A673 (cell line): ENCODE measurements at regions not wholly inside any gene's neighbourhood (a gene's known extent, or its start where the extent isn't known, plus 50 kb on each side); places are given as distances from the start of the nearest gene placed in this dataset.

Experiments used
- EZH2 ChIP-seq: fragments of 200-600 bp; sonication (generic); IDR thresholded peaks from 2 replicates; pipeline ENCODE4 v1.6.1; 2017; ENCODE audit warnings: borderline replicate concordance, low read depth, mild to moderate bottlenecking, mixed read lengths, antibody characterized with exemption, low read length; ENCODE audit not compliant: poor library complexity, severe bottlenecking
- TF ChIP-seq, protein P1 (sequence below): fragments of 300-800, 200-600 bp; sonication (generic); conservative IDR thresholded peaks from 2 replicates; pipeline ENCODE4 v1.5.1; 2017; ENCODE audit warnings: low read depth, mild to moderate bottlenecking, antibody characterized with exemption, low read length, moderate library complexity, mixed read lengths

DNA sequence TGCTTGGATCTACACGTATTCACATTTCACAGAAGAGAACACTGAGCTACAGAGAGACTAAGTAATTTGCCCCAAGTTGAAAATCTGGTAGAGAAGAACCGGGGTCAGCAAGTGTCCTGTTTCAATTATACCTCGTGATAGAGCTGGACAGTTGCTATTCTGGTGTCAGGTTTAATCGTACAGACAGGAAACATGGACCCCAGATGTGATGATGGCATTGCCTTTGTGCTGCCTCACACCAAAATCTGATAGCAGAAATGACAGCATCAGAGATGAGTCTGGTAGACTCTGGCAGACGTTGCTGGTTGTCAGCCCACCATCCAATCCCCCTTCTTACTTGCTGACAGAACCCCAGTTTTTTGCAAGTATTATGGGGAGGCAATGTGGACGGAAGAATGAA is 112.1 kb upstream of the FOXF1 start:
- TF ChIP-seq, protein P1, sequence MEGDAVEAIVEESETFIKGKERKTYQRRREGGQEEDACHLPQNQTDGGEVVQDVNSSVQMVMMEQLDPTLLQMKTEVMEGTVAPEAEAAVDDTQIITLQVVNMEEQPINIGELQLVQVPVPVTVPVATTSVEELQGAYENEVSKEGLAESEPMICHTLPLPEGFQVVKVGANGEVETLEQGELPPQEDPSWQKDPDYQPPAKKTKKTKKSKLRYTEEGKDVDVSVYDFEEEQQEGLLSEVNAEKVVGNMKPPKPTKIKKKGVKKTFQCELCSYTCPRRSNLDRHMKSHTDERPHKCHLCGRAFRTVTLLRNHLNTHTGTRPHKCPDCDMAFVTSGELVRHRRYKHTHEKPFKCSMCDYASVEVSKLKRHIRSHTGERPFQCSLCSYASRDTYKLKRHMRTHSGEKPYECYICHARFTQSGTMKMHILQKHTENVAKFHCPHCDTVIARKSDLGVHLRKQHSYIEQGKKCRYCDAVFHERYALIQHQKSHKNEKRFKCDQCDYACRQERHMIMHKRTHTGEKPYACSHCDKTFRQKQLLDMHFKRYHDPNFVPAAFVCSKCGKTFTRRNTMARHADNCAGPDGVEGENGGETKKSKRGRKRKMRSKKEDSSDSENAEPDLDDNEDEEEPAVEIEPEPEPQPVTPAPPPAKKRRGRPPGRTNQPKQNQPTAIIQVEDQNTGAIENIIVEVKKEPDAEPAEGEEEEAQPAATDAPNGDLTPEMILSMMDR = no peak
- TF ChIP-seq EZH2 = no peak
